Endothelial cell of umbilical vein (primary cell): ENCODE measurements at regions not wholly inside any gene's neighbourhood (a gene's known extent, or its start where the extent isn't known, plus 50 kb on each side); places are given as distances from the start of the nearest gene placed in this dataset.

Source experiments
- BruUV-seq: library from RNA; stranded (reverse); fragments of 400-500 nt; replicated peaks from 2 replicates; lab custom pipeline; 2021; lab: Mats Ljungman, UMichigan
- CTCF ChIA-PET: fragments of 300-600, 350-600 bp; sonication (Branson Sonifier 250); formaldehyde crosslinking; loops from one replicate; lab custom pipeline; 2021; ENCODE audit warnings: antibody characterized with exemption, inconsistent platforms; lab: Charles Lee
- POLR2A ChIA-PET: fragments of 300-600, 350-600 bp; sonication (Branson Sonifier 250); formaldehyde crosslinking; loops from one replicate; lab custom pipeline; 2021; ENCODE audit warnings: antibody characterized with exemption, inconsistent platforms; lab: Charles Lee
- DNase-seq: peaks from one replicate; pipeline ENCODE4 v3.0.0-alpha.2; 2011; ENCODE audit warnings: low read depth, low spot score
- FAIRE-seq: peaks from 2 replicates; lab custom pipeline; 2011; peaks lifted over from hg19 to GRCh38; lab: Jason Lieb, UNC
- H2AFZ ChIP-seq: 2 replicates; pipeline ENCODE4 v1.6.0; 2012; ENCODE audit warnings: low read depth, low read length, control low read depth, inconsistent platforms
- H3K27ac ChIP-seq: 2 replicates; pipeline ENCODE4 v1.5.1; 2011; ENCODE audit warnings: low read depth, mild to moderate bottlenecking, control low read depth, low read length, moderate library complexity; ENCODE audit not compliant: insufficient read depth
- H3K27me3 ChIP-seq, 2 experiments: 2 replicates each; pipeline versions ENCODE4 v1.6.0 to v1.6.1; 2011; ENCODE audit warnings: low read length in 2 of 2, mixed read lengths in 1 of 2; ENCODE audit not compliant: control insufficient read depth in 2 of 2, insufficient read depth in 2 of 2
- H3K36me3 ChIP-seq, 2 experiments: 2 replicates in 1 of 2; 3 replicates in 1 of 2; pipeline ENCODE4 v1.5.1; 2011; ENCODE audit warnings: low read length in 2 of 2, mild to moderate bottlenecking in 1 of 2, moderate library complexity in 1 of 2; ENCODE audit not compliant: control insufficient read depth in 2 of 2, insufficient read depth in 2 of 2; ENCODE audit errors: extremely low read depth in 1 of 2
- H3K4me1 ChIP-seq: 3 replicates; pipeline ENCODE4 v1.5.1; 2011; ENCODE audit warnings: mild to moderate bottlenecking, low read length; ENCODE audit not compliant: control insufficient read depth, insufficient read depth; ENCODE audit errors: extremely low read depth
- H3K4me2 ChIP-seq: 2 replicates; pipeline ENCODE4 v1.6.1; 2011; ENCODE audit warnings: low read length, control low read depth, mixed read lengths; ENCODE audit not compliant: insufficient read depth
- H3K4me3 ChIP-seq, 3 experiments: fragments of 200-600 bp in 1 of 3; sonication (generic), shearing (Covaris generic) in 1 of 3; replicated peaks in 1 of 3; 2 replicates each; pipeline ENCODE4 v1.5.1; 2011 to 2016; ENCODE audit warnings: control low read depth in 3 of 3, low read length in 3 of 3, mild to moderate bottlenecking in 2 of 3, inconsistent platforms in 1 of 3, low read depth in 1 of 3, moderate library complexity in 1 of 3; ENCODE audit not compliant: insufficient read depth in 1 of 3
- H3K79me2 ChIP-seq: 2 replicates; pipeline ENCODE4 v1.6.0; 2012; ENCODE audit warnings: low read length, inconsistent platforms; ENCODE audit not compliant: control insufficient read depth, insufficient read depth
- H3K9ac ChIP-seq: replicated peaks from 2 replicates; pipeline ENCODE3; 2011; ENCODE audit warnings: low read length, control low read depth; ENCODE audit not compliant: insufficient read depth; ENCODE audit errors: extremely low read depth
- H3K9me1 ChIP-seq: replicated peaks from 3 replicates; pipeline ENCODE4 v1.6.0; 2011; ENCODE audit warnings: mild to moderate bottlenecking, low read length; ENCODE audit not compliant: control insufficient read depth, insufficient read depth; ENCODE audit errors: extremely low read depth
- H3K9me3 ChIP-seq: replicated peaks from 2 replicates; pipeline ENCODE4 v1.5.1; 2012; ENCODE audit warnings: low read length, inconsistent platforms; ENCODE audit not compliant: control insufficient read depth, insufficient read depth
- H4K20me1 ChIP-seq: replicated peaks from 2 replicates; pipeline ENCODE3; 2011; ENCODE audit warnings: mild to moderate bottlenecking, low read length; ENCODE audit not compliant: control insufficient read depth, insufficient read depth; ENCODE audit errors: extremely low read depth
- EZH2 ChIP-seq: IDR thresholded peaks from 2 replicates; pipeline ENCODE4 v1.6.1; 2012; ENCODE audit warnings: borderline replicate concordance, low read depth, mild to moderate bottlenecking, moderate library complexity, low read length, inconsistent platforms; ENCODE audit not compliant: severe bottlenecking
- FOS ChIP-seq: IDR thresholded peaks from 2 replicates; pipeline ENCODE4 v1.6.1; 2011; ENCODE audit warnings: mild to moderate bottlenecking, low read length, moderate library complexity, borderline replicate concordance; ENCODE audit not compliant: insufficient read depth
- GATA2 ChIP-seq: IDR thresholded peaks from 2 replicates; pipeline ENCODE4 v1.7.0; 2011; ENCODE audit warnings: low read depth, mild to moderate bottlenecking, moderate library complexity, mixed read lengths, low read length; ENCODE audit not compliant: insufficient read length, insufficient read depth
- JUN ChIP-seq: IDR thresholded peaks from 2 replicates; pipeline ENCODE4 v1.6.1; 2011; ENCODE audit warnings: borderline replicate concordance, low read depth; ENCODE audit not compliant: insufficient read length, insufficient read depth
- MYC ChIP-seq: IDR thresholded peaks from one replicate; pipeline ENCODE4 v1.6.1; 2011; ENCODE audit warnings: mild to moderate bottlenecking, low read depth, low read length
- POLR2A ChIP-seq: IDR thresholded peaks from 2 replicates; pipeline ENCODE4 v1.6.1; 2012; ENCODE audit warnings: low read depth, mild to moderate bottlenecking, control low read depth, low read length
- POLR2AphosphoS5 ChIP-seq: IDR thresholded peaks from 2 replicates; pipeline ENCODE4 v1.6.1; 2012; ENCODE audit warnings: low read depth, mild to moderate bottlenecking, control low read depth, low read length, moderate library complexity; ENCODE audit not compliant: insufficient read depth
- dilution Hi-C: fragments of 300-500 bp; cut with MboI; formaldehyde crosslinking; loops from one replicate; pipeline ENCODE4 v1.15.0; 2019; ENCODE audit warnings: low sequenced_read_pairs; ENCODE audit not compliant: extremely low pct_ligation_motif_present
- intact Hi-C: fragments of 100-400 bp; cut with micrococcal nuclease; formaldehyde crosslinking; loops from one replicate; pipeline ENCODE4 v1.10.0; 2022
- TF ChIP-seq, protein P1 (sequence below): IDR thresholded peaks from 2 replicates; pipeline ENCODE4 v1.6.1; 2011; ENCODE audit not compliant: insufficient read depth, insufficient read length
- TF ChIP-seq, protein P2 (sequence below), 2 donors: IDR thresholded peaks; 1 replicate in 1 of 2; 2 replicates in 1 of 2; pipeline ENCODE4 v1.5.1; 2011; ENCODE audit warnings: low read length in 2 of 2, mild to moderate bottlenecking in 2 of 2, moderate library complexity in 2 of 2, control low read depth in 1 of 2, inconsistent platforms in 1 of 2, low read depth in 1 of 2; ENCODE audit not compliant: insufficient read depth in 1 of 2; ENCODE audit errors: extremely low read depth in 1 of 2

DNA sequence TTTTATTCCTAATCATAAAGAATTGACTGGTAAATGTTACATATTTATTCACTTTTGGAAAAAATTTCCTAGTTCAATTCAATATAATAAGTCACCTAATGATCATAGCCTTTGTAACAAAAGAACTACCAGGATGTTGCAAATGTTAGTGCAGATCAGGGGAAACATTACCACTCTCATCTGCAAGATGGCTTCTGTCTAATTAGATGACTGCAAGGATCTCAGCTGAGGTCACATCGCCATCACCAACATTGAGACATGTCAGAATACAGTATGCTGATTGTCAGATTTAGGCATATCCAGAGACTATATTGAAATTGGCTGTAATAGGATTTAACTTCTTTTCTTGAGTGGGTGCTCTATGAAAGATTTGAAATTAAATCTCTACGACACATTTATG lies 431.4 kb upstream of the AGTR1 start:
- FAIRE-seq = no peak
- ChIA-PET POLR2A (no interaction called here), CTCF (no interaction called here)
- no peaks in the 10 kb centered on the region for H3K79me2 ChIP-seq
- no peak overlapping the region for H3K27ac ChIP-seq
- no peaks in the 10 kb centered on the region for H4K20me1 ChIP-seq
- dilution Hi-C loops = no loop called here
- TF ChIP-seq EZH2 = no peak
- no peak for TF ChIP-seq POLR2AphosphoS5
- H3K36me3 ChIP-seq = no peaks in the 10 kb centered on the region
- H3K9me1 ChIP-seq = no peaks in the 10 kb centered on the region
- H2AFZ ChIP-seq = no peak overlapping the region
- no peak overlapping the region for H3K4me2 ChIP-seq
- DNase-seq = no peak
- intact Hi-C loops = no loop called here
- H3K9ac ChIP-seq = no peak overlapping the region
- no peaks in the 10 kb centered on the region for H3K27me3 ChIP-seq
- no TSS peak for BruUV-seq
- no peak overlapping the region for H3K4me3 ChIP-seq
- H3K4me1 ChIP-seq = no peaks in the 10 kb centered on the region
- no peaks in the 10 kb centered on the region for H3K9me3 ChIP-seq

DNA sequence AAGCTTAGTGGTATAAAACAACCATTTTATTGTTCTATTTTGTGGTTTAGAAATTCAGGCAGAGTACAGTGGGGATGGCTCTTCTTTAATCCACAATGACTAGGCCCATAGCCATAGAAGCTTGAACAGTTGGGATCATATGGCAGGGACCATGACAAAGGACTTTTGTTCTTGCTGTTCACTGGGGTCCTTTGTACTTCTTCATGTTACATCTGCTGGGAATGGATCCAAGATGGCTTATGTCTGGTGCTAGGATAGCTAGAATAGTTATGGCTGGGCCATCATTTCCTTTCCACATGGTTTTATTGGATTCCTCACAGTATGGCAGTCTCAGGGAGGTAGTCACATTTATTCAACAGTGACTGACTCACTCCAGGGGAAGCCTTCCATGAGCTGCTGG lies 427.9 kb upstream of the AGTR1 start:
- H3K27me3 ChIP-seq = no peaks in the 10 kb centered on the region
- no peaks in the 10 kb centered on the region for H3K4me1 ChIP-seq
- no peaks in the 10 kb centered on the region for H3K36me3 ChIP-seq
- H4K20me1 ChIP-seq = no peaks in the 10 kb centered on the region
- TF ChIP-seq FOS = no peak
- no peak for TF ChIP-seq MYC
- TF ChIP-seq POLR2AphosphoS5 = no peak
- TF ChIP-seq EZH2 = no peak
- TF ChIP-seq JUN = no peak
- TF ChIP-seq, protein P1, sequence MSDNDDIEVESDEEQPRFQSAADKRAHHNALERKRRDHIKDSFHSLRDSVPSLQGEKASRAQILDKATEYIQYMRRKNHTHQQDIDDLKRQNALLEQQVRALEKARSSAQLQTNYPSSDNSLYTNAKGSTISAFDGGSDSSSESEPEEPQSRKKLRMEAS = no peak
- TF ChIP-seq, protein P2, sequence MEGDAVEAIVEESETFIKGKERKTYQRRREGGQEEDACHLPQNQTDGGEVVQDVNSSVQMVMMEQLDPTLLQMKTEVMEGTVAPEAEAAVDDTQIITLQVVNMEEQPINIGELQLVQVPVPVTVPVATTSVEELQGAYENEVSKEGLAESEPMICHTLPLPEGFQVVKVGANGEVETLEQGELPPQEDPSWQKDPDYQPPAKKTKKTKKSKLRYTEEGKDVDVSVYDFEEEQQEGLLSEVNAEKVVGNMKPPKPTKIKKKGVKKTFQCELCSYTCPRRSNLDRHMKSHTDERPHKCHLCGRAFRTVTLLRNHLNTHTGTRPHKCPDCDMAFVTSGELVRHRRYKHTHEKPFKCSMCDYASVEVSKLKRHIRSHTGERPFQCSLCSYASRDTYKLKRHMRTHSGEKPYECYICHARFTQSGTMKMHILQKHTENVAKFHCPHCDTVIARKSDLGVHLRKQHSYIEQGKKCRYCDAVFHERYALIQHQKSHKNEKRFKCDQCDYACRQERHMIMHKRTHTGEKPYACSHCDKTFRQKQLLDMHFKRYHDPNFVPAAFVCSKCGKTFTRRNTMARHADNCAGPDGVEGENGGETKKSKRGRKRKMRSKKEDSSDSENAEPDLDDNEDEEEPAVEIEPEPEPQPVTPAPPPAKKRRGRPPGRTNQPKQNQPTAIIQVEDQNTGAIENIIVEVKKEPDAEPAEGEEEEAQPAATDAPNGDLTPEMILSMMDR (IDR thresholded peaks at IDR 0.05; ENCODE audit: extremely low read depth in 1 of 2, insufficient read depth in 1 of 2, low read depth in 1 of 2, low read length in 2 of 2) = no peak
- no peak for TF ChIP-seq POLR2A
- no peak for TF ChIP-seq GATA2
- intact Hi-C loops = no loop called here
- FAIRE-seq = no peak
- H3K9me1 ChIP-seq = no peaks in the 10 kb centered on the region
- CTCF ChIA-PET = no interaction called here
- H2AFZ ChIP-seq = no peak overlapping the region
- no peaks in the 10 kb centered on the region for H3K79me2 ChIP-seq
- dilution Hi-C loops = no loop called here
- H3K27ac ChIP-seq = no peak overlapping the region
- no TSS peak for BruUV-seq
- DNase-seq = no peak
- H3K4me2 ChIP-seq = no peak overlapping the region
- no peaks in the 10 kb centered on the region for H3K9me3 ChIP-seq
- H3K4me3 ChIP-seq = no peak overlapping the region
- no peak overlapping the region for H3K9ac ChIP-seq
- POLR2A ChIA-PET = no interaction called here
